HG03280 (cell line): ENCODE measurements at regions not wholly inside any gene's neighbourhood (a gene's known extent, or its start where the extent isn't known, plus 50 kb on each side); places are given as distances from the start of the nearest gene placed in this dataset.

ENCODE experiments used
- ATAC-seq: cut with Tn5 transposase; IDR thresholded peaks from one replicate; pipeline ENCODE4 v1.9.1; 2021; ENCODE audit warnings: mild to moderate bottlenecking, moderate library complexity; ENCODE audit not compliant: unreplicated experiment

GRCh38 chr1:4086085-4086850 is 186.2 kb upstream of the C1orf174 start:
- no peak for ATAC-seq

- no peak for ATAC-seq
These were observed 186.8 kb upstream of the C1orf174 start for GRCh38 chr1:4086921-4087320.

- ATAC-seq: no peak
These were observed 187.7 kb upstream of the C1orf174 start for GRCh38 chr1:4087530-4088420.

GRCh38 chr1:4088676-4089075 is 188.6 kb upstream of the C1orf174 start:
- no peak for ATAC-seq

GRCh38 chr1:4089421-4090175 is 189.5 kb upstream of the C1orf174 start:
- no peak for ATAC-seq

- no peak for ATAC-seq
These were observed 190.5 kb upstream of the C1orf174 start for GRCh38 chr1:4090556-4090955.

GRCh38 chr1:4090976-4091660 is 191.0 kb upstream of the C1orf174 start:
- ATAC-seq: no peak

GRCh38 chr1:4091996-4092395 is 191.9 kb upstream of the C1orf174 start:
- ATAC-seq: no peak

GRCh38 chr1:4093856-4094565 is 193.9 kb upstream of the C1orf174 start:
- no peak for ATAC-seq

- ATAC-seq: no peak
These were observed 195.4 kb upstream of the C1orf174 start for GRCh38 chr1:4095433-4095971.

- ATAC-seq: no peak
These were observed 201.5 kb upstream of the C1orf174 start for GRCh38 chr1:4101459-4102161.

- no peak for ATAC-seq
These were observed 205.3 kb upstream of the C1orf174 start for GRCh38 chr1:4105300-4105880.

- ATAC-seq: no peak
These were observed 206.7 kb upstream of the C1orf174 start for GRCh38 chr1:4106731-4107130.

- no peak for ATAC-seq
These were observed 207.2 kb upstream of the C1orf174 start for GRCh38 chr1:4107291-4107690.

GRCh38 chr1:4108331-4108730 is 208.3 kb upstream of the C1orf174 start:
- ATAC-seq: no peak

GRCh38 chr1:4108758-4109627 is 208.9 kb upstream of the C1orf174 start:
- no peak for ATAC-seq

GRCh38 chr1:4109628-4109940 is 209.5 kb upstream of the C1orf174 start:
- no peak for ATAC-seq

GRCh38 chr1:4110888-4111287 is 210.8 kb upstream of the C1orf174 start:
- ATAC-seq: no peak
